WERI-Rb-1 (cell line): ENCODE measurements at regions not wholly inside any gene's neighbourhood (a gene's known extent, or its start where the extent isn't known, plus 50 kb on each side); places are given as distances from the start of the nearest gene placed in this dataset.

Source experiments
- DNase-seq: peaks from one replicate; pipeline ENCODE4 v3.0.0-alpha.2; 2020
- H3K27ac ChIP-seq: fragments of 250-450 bp; sonication (Bioruptor Pico); 2 replicates; pipeline ENCODE4 v1.5.1; 2020; ENCODE audit warnings: mild to moderate bottlenecking, moderate library complexity
- H3K27me3 ChIP-seq: fragments of 250-450 bp; sonication (Bioruptor Pico); 2 replicates; pipeline ENCODE4 v1.5.1; 2021; ENCODE audit warnings: mild to moderate bottlenecking, low read depth, moderate library complexity; ENCODE audit not compliant: insufficient read depth, severe bottlenecking
- H3K36me3 ChIP-seq: fragments of 250-450 bp; sonication (Bioruptor Pico); 2 replicates; pipeline ENCODE4 v1.5.1; 2020; ENCODE audit warnings: mild to moderate bottlenecking, moderate library complexity
- H3K4me3 ChIP-seq: 2 replicates; pipeline ENCODE4 v1.5.1; 2011; ENCODE audit warnings: low read depth, mild to moderate bottlenecking, control low read depth, low read length
- H3K9me3 ChIP-seq: fragments of 250-450 bp; sonication (Bioruptor Pico); 2 replicates; pipeline ENCODE4 v1.5.1; 2021; ENCODE audit warnings: mild to moderate bottlenecking, moderate library complexity; ENCODE audit not compliant: severe bottlenecking
- CTCF ChIP-seq: IDR thresholded peaks from 2 replicates; pipeline ENCODE4 v1.5.1; 2011; ENCODE audit warnings: low read depth, mild to moderate bottlenecking, control low read depth, inconsistent platforms, low read length

GRCh38 chr3:145197821-145198220 lies 963.2 kb downstream of the PLOD2 start:
- Histone ChIP-seq H3K27me3 (no peaks in the 10 kb centered on the region), H3K9me3 (peaks cover 7% of the 10 kb centered on the region), H3K4me3 (no peak overlapping the region), H3K27ac (no peak overlapping the region), H3K36me3 (no peaks in the 10 kb centered on the region)
- no peak for TF ChIP-seq CTCF
- DNase-seq = no peak

GRCh38 chr3:145209561-145209960 lies 951.4 kb downstream of the PLOD2 start:
- Histone ChIP-seq H3K4me3 (no peak overlapping the region), H3K9me3 (no peaks in the 10 kb centered on the region), H3K27ac (no peak overlapping the region), H3K36me3 (no peaks in the 10 kb centered on the region), H3K27me3 (no peaks in the 10 kb centered on the region)
- no peak for TF ChIP-seq CTCF
- no peak for DNase-seq

GRCh38 chr3:145219355-145220235 lies 941.4 kb downstream of the PLOD2 start:
- H3K9me3 ChIP-seq = peaks cover 5% of the 10 kb centered on the region
- no peaks in the 10 kb centered on the region for H3K27me3 ChIP-seq
- no peak for TF ChIP-seq CTCF
- H3K4me3 ChIP-seq = no peak overlapping the region
- no peak overlapping the region for H3K27ac ChIP-seq
- DNase-seq = peak; percentile 21
- no peaks in the 10 kb centered on the region for H3K36me3 ChIP-seq

GRCh38 chr3:145224886-145225285 lies 936.1 kb downstream of the PLOD2 start:
- no peak overlapping the region for H3K27ac ChIP-seq
- TF ChIP-seq CTCF = no peak
- H3K36me3 ChIP-seq = no peaks in the 10 kb centered on the region
- H3K27me3 ChIP-seq = no peaks in the 10 kb centered on the region
- no peak for DNase-seq
- no peak overlapping the region for H3K4me3 ChIP-seq
- peaks cover 6% of the 10 kb centered on the region for H3K9me3 ChIP-seq

GRCh38 chr3:145243875-145244274 lies 917.1 kb downstream of the PLOD2 start:
- TF ChIP-seq CTCF = no peak
- Histone ChIP-seq H3K36me3 (no peaks in the 10 kb centered on the region), H3K4me3 (no peak overlapping the region), H3K9me3 (peaks cover 3% of the 10 kb centered on the region), H3K27me3 (no peaks in the 10 kb centered on the region), H3K27ac (no peak overlapping the region)
- DNase-seq = no peak

- no peaks in the 10 kb centered on the region for H3K36me3 ChIP-seq
- TF ChIP-seq CTCF = no peak
Measured at GRCh38 chr3:145244327-145244726, 916.7 kb downstream of the PLOD2 start.

More at GRCh38 chr3:145244327-145244726, 916.7 kb downstream of the PLOD2 start:
- Histone ChIP-seq H3K27me3 (no peaks in the 10 kb centered on the region), H3K27ac (no peak overlapping the region), H3K9me3 (peaks cover 6% of the 10 kb centered on the region), H3K4me3 (no peak overlapping the region)
- DNase-seq = no peak
